Panc1 (cell line): ENCODE measurements at regions not wholly inside any gene's neighbourhood (a gene's known extent, or its start where the extent isn't known, plus 50 kb on each side); places are given as distances from the start of the nearest gene placed in this dataset.

Source experiments
- ATAC-seq: fragments of 200-7000 bp; cut with Tn5 transposase; 2 replicates; pipeline ENCODE4 v1.9.1; 2020; ENCODE audit warnings: mild to moderate bottlenecking, moderate library complexity
- BruUV-seq: library from RNA; stranded (reverse); fragments of 400-500 nt; replicated peaks from 2 replicates; lab custom pipeline; 2021; lab: Mats Ljungman, UMichigan
- CTCF ChIA-PET: fragments of 300-600 bp; sonication (Branson Sonifier 250); formaldehyde crosslinking; loops from one replicate; lab custom pipeline; 2022; ENCODE audit warnings: antibody characterized with exemption; lab: Charles Lee
- POLR2A ChIA-PET: fragments of 300-600 bp; sonication (Branson Sonifier 250); formaldehyde crosslinking; loops from one replicate; lab custom pipeline; 2022; ENCODE audit warnings: antibody characterized with exemption; lab: Charles Lee
- DNase-seq: peaks from one replicate; pipeline ENCODE4 v3.0.0-alpha.2; 2010; ENCODE audit warnings: low read depth, low spot score
- H3K27ac ChIP-seq: 2 replicates; pipeline ENCODE4 v1.5.1; 2011; ENCODE audit warnings: mild to moderate bottlenecking, low read length, inconsistent platforms
- H3K27me3 ChIP-seq: fragments of 200-500 bp; sonication (Bioruptor generic); 2 replicates; pipeline ENCODE4 v1.6.0; 2014; ENCODE audit warnings: low read length, inconsistent platforms; ENCODE audit not compliant: control insufficient read depth, insufficient read depth
- H3K36me3 ChIP-seq: fragments of 200-500 bp; sonication (Bioruptor generic); 2 replicates; pipeline ENCODE4 v1.5.1; 2014; ENCODE audit warnings: inconsistent platforms, mild to moderate bottlenecking, low read length, moderate library complexity; ENCODE audit not compliant: control insufficient read depth, insufficient read depth
- H3K4me1 ChIP-seq: 2 replicates; pipeline ENCODE4 v1.5.1; 2011; ENCODE audit warnings: inconsistent platforms, mild to moderate bottlenecking, low read length, moderate library complexity; ENCODE audit not compliant: control insufficient read depth, insufficient read depth
- H3K4me3 ChIP-seq, 2 experiments: 2 replicates each; pipeline ENCODE4 v1.5.1; 2011 to 2012; ENCODE audit warnings: low read depth in 2 of 2, low read length in 2 of 2, mild to moderate bottlenecking in 2 of 2, inconsistent platforms in 1 of 2, moderate library complexity in 1 of 2
- H3K9me3 ChIP-seq: fragments of 200-500 bp; sonication (Bioruptor generic); 2 replicates; pipeline ENCODE4 v1.5.1; 2014; ENCODE audit warnings: low read depth, mild to moderate bottlenecking, inconsistent platforms, low read length, moderate library complexity; ENCODE audit not compliant: control insufficient read depth, insufficient read depth
- POLR2AphosphoS5 ChIP-seq: IDR thresholded peaks from 2 replicates; pipeline ENCODE4 v1.6.1; 2012; ENCODE audit warnings: mild to moderate bottlenecking, low read depth, low read length, moderate library complexity
- SIN3A ChIP-seq: IDR thresholded peaks from 2 replicates; pipeline ENCODE4 v1.6.1; 2012; ENCODE audit warnings: low read depth, mild to moderate bottlenecking, low read length, moderate library complexity, borderline replicate concordance; ENCODE audit not compliant: insufficient read depth
- TCF7L2 ChIP-seq: IDR thresholded peaks from 2 replicates; pipeline ENCODE4 v1.6.1; 2011; ENCODE audit warnings: mild to moderate bottlenecking, low read depth, low read length, inconsistent platforms
- in situ Hi-C: cut with HindIII; loops from 2 replicates; pipeline ENCODE4 v1.10.0; 2016; ENCODE audit warnings: low sequenced_read_pairs, low pct_unique_long_range_greater_than_20kb
- intact Hi-C: fragments of 100-400 bp; cut with micrococcal nuclease; formaldehyde crosslinking; loops from one replicate; pipeline ENCODE4 v1.10.0; 2022; ENCODE audit not compliant: unreplicated experiment
- TF ChIP-seq, protein P1 (sequence below), 2 experiments: IDR thresholded peaks; 2 replicates each; pipeline ENCODE4 v1.6.1; 2011 to 2012; ENCODE audit warnings: low read depth in 2 of 2, control low read depth in 1 of 2, low read length in 1 of 2, mild to moderate bottlenecking in 1 of 2, moderate library complexity in 1 of 2; ENCODE audit not compliant: insufficient read depth in 1 of 2
- TF ChIP-seq, protein P2 (sequence below): fragments of 450-650 bp; IDR thresholded peaks from 2 replicates; pipeline ENCODE4 v1.5.1; 2017; ENCODE audit warnings: mild to moderate bottlenecking

DNA sequence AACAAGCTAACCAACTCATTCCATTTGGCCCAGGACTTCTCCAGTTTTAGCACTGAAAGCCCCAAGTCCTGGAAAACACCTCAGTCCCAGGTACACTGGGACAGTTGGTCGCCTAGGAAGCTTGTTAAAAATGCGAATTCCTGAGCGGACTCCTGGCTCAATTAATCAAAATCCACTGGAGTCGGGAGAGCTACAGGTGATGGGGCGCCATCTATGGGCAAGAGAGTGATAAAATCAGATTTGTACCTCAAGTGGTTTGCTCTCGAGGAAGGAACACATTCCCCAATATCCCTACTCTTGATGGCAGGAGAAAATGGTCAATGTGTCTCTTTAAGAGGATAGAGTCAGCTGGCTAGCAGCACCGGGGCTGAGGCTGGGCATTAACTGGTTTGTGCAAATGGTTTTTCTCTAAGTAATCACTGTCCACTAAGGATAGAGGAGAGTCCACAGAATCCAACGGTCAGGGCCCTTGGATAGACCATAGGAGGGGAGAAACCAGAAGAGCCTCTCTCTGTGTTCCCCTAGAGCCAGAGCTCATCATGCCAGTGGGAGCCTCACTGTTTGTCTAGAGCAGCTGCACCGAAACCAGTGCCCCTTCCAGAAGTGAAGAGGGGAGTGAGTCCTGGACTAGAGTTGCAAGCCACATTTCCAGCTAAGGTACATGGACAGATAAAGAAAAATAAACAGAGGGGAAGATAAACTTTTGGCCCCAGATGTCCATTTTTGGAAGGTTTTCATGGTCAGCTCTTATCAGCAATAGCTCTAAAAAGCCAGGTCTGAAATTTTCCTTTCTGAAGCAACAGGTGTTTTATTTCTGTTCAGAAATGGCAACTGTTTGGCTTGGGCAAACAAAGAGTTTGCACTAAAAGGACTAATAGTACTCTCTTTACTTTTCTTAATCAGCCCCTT lies 148.5 kb downstream of the TENT5C start:
- no peaks in the 10 kb centered on the region for H3K9me3 ChIP-seq
- H3K36me3 ChIP-seq = no peaks in the 10 kb centered on the region
- intact Hi-C loops (loop anchor here (5.0 to 10.0 kb wide), 3 partner anchors 140 to 217 kb away; no protein-coding TSS in a partner anchor), in situ Hi-C loops (no loop called here)
- no peak for DNase-seq
- H3K27ac ChIP-seq = no peak overlapping the region; the same call in 1 of the 2 replicates
- ChIA-PET CTCF (interaction anchor here (0.7 to 1.3 kb wide), 4 partner anchors 80 to 242 kb away, joined by 3 read pairs; no protein-coding TSS in a partner anchor), POLR2A (interaction anchor here (0.6 kb wide), 1 partner anchor 147 kb away, joined by 3 read pairs; no protein-coding TSS in a partner anchor)
- H3K4me1 ChIP-seq = no peaks in the 10 kb centered on the region
- H3K27me3 ChIP-seq = 0 out of 2 replicates have a peak, but pooled peaks cover 2% of the 10 kb centered on the region
- H3K4me3 ChIP-seq = peak overlapping the region in 1 of 2 experiments; percentile 29; a peak in 2 of 4 replicates
- TF ChIP-seq, protein P1, sequence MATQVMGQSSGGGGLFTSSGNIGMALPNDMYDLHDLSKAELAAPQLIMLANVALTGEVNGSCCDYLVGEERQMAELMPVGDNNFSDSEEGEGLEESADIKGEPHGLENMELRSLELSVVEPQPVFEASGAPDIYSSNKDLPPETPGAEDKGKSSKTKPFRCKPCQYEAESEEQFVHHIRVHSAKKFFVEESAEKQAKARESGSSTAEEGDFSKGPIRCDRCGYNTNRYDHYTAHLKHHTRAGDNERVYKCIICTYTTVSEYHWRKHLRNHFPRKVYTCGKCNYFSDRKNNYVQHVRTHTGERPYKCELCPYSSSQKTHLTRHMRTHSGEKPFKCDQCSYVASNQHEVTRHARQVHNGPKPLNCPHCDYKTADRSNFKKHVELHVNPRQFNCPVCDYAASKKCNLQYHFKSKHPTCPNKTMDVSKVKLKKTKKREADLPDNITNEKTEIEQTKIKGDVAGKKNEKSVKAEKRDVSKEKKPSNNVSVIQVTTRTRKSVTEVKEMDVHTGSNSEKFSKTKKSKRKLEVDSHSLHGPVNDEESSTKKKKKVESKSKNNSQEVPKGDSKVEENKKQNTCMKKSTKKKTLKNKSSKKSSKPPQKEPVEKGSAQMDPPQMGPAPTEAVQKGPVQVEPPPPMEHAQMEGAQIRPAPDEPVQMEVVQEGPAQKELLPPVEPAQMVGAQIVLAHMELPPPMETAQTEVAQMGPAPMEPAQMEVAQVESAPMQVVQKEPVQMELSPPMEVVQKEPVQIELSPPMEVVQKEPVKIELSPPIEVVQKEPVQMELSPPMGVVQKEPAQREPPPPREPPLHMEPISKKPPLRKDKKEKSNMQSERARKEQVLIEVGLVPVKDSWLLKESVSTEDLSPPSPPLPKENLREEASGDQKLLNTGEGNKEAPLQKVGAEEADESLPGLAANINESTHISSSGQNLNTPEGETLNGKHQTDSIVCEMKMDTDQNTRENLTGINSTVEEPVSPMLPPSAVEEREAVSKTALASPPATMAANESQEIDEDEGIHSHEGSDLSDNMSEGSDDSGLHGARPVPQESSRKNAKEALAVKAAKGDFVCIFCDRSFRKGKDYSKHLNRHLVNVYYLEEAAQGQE (IDR thresholded peaks at IDR 0.05; ENCODE audit: insufficient read depth in 1 of 2, low read depth in 2 of 2, low read length in 1 of 2) = no peak
- TF ChIP-seq SIN3A = no peak
- TF ChIP-seq, protein P2, sequence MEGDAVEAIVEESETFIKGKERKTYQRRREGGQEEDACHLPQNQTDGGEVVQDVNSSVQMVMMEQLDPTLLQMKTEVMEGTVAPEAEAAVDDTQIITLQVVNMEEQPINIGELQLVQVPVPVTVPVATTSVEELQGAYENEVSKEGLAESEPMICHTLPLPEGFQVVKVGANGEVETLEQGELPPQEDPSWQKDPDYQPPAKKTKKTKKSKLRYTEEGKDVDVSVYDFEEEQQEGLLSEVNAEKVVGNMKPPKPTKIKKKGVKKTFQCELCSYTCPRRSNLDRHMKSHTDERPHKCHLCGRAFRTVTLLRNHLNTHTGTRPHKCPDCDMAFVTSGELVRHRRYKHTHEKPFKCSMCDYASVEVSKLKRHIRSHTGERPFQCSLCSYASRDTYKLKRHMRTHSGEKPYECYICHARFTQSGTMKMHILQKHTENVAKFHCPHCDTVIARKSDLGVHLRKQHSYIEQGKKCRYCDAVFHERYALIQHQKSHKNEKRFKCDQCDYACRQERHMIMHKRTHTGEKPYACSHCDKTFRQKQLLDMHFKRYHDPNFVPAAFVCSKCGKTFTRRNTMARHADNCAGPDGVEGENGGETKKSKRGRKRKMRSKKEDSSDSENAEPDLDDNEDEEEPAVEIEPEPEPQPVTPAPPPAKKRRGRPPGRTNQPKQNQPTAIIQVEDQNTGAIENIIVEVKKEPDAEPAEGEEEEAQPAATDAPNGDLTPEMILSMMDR = peak; percentile 83
- no peak for TF ChIP-seq POLR2AphosphoS5
- no peak for TF ChIP-seq TCF7L2
- no TSS peak for BruUV-seq
- ATAC-seq = peak; percentile 58; the same call in 1 of the 2 replicates

DNA sequence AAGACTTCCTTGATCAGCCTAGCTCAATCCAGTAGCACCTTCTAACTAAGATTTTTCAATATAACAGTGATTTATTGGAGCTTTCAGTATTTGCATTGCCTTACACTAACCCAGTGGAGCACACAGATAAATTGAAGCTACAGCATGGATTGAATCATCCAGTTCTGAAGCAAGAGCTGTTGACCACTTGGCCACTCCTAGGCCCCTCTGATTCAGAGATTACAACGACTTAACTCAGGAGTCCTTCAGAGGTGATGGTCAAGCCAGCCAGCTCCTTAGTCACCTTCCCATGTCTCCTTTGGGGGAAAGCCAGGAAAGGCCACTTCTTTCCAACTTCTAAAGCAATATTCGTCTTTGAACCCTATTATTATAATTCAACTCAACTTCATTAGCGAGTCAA lies 151.8 kb downstream of the TENT5C start:
- ChIA-PET CTCF (interaction anchor here (0.6 kb wide), 2 partner anchors 606 to 1067 kb away, joined by 3 to 5 read pairs; no protein-coding TSS in a partner anchor), POLR2A (no interaction called here)
- H3K9me3 ChIP-seq = no peaks in the 10 kb centered on the region
- no peaks in the 10 kb centered on the region for H3K4me1 ChIP-seq
- H3K27me3 ChIP-seq = 0 out of 2 replicates have a peak, but pooled peaks cover 2% of the 10 kb centered on the region
- ATAC-seq (no peak), DNase-seq (no peak)
- intact Hi-C loops (loop anchor here (5.0 to 10.0 kb wide), 2 partner anchors 137 to 245 kb away; no protein-coding TSS in a partner anchor), in situ Hi-C loops (no loop called here)
- no peak overlapping the region for H3K4me3 ChIP-seq
- H3K27ac ChIP-seq = no peak overlapping the region
- TF ChIP-seq, protein P2 = no peak
- TF ChIP-seq, protein P1 (IDR thresholded peaks at IDR 0.05; ENCODE audit: insufficient read depth in 1 of 2, low read depth in 2 of 2, low read length in 1 of 2) = no peak
- TF ChIP-seq POLR2AphosphoS5 = no peak
- no peak for TF ChIP-seq SIN3A
- no peak for TF ChIP-seq TCF7L2
- no TSS peak for BruUV-seq
- H3K36me3 ChIP-seq = no peaks in the 10 kb centered on the region
